ENCODE measurements at regions not wholly inside any gene's neighbourhood (a gene's known extent, or its start where the extent isn't known, plus 50 kb on each side); places are given as distances from the start of the nearest gene placed in this dataset.

DNA sequence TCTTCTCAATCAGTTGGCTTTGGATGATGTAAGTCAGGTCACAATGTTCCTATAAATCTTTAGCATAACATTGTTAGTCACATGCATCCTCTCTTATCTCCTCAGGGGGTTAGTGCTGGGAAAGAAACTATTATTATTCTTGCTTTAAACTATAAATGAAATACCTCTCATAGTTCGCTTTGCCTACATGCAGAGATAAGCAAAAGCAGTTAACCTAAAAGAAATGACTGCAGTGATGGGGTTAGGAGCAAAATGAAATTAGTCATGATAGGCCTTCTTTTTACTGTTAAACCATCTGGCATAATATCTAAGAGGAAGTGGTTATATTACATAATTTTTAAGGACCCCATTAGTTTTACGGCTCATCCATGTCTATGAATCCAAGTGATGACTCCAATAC is 91.7 kb upstream of the IGSF10 start:
- TF ChIP-seq JUN (IDR thresholded peaks at IDR 0.05; ENCODE audit: low read depth, low read length): no peak
- no peak for TF ChIP-seq TAF1 (IDR thresholded peaks at IDR 0.05; ENCODE audit: low read depth, low read length)
- no peak for TF ChIP-seq RAD21 (IDR thresholded peaks at IDR 0.05 in 1 of 2, conservative IDR thresholded peaks at IDR 0.05 in 1 of 2; ENCODE audit: low read depth in 2 of 2, low read length in 2 of 2)
- TF ChIP-seq JUND (IDR thresholded peaks at IDR 0.05; ENCODE audit: low read length): no peak
